Parathyroid adenoma (tissue), 2 donors: ENCODE measurements at regions not wholly inside any gene's neighbourhood (a gene's known extent, or its start where the extent isn't known, plus 50 kb on each side); places are given as distances from the start of the nearest gene placed in this dataset.

Experiments
- H2AFZ ChIP-seq: fragments of 300-600 bp; sonication (generic); one replicate; pipeline ENCODE4 v1.7.0; 2017; ENCODE audit warnings: antibody characterized with exemption, mild to moderate bottlenecking
- H3K27ac ChIP-seq: fragments of 300-600 bp; sonication (generic); one replicate; pipeline ENCODE4 v1.7.0; 2017
- H3K27me3 ChIP-seq: fragments of 300-600 bp; sonication (generic); one replicate; pipeline ENCODE4 v1.7.0; 2017; ENCODE audit warnings: low read length; ENCODE audit not compliant: control insufficient read depth, insufficient read depth
- H3K36me3 ChIP-seq: fragments of 300-600 bp; sonication (generic); one replicate; pipeline ENCODE4 v1.7.0; 2017; ENCODE audit warnings: low read length; ENCODE audit not compliant: control insufficient read depth, insufficient read depth
- H3K4me1 ChIP-seq: fragments of 300-600 bp; sonication (generic); one replicate; pipeline ENCODE4 v1.7.0; 2017; ENCODE audit warnings: control low read depth
- H3K4me2 ChIP-seq: fragments of 300-600 bp; sonication (generic); one replicate; pipeline ENCODE4 v1.7.0; 2017; ENCODE audit warnings: low read length
- H3K4me3 ChIP-seq: fragments of 300-600 bp; sonication (generic); one replicate; pipeline ENCODE4 v1.7.0; 2017; ENCODE audit warnings: low read depth, low read length
- H3K79me2 ChIP-seq: fragments of 300-600 bp; sonication (generic); one replicate; pipeline ENCODE4 v1.7.0; 2017; ENCODE audit warnings: control low read depth
- H3K9ac ChIP-seq: fragments of 300-600 bp; sonication (generic); one replicate; pipeline ENCODE4 v1.7.0; 2017; ENCODE audit warnings: mild to moderate bottlenecking
- H3K9me3 ChIP-seq: fragments of 300-600 bp; sonication (generic); one replicate; pipeline ENCODE4 v1.7.0; 2017; ENCODE audit warnings: low read length; ENCODE audit not compliant: control insufficient read depth
- CTCF ChIP-seq: fragments of 300-600 bp; sonication (generic); IDR thresholded peaks from one replicate; pipeline ENCODE4 v1.7.0; 2017; ENCODE audit warnings: antibody characterized with exemption, mild to moderate bottlenecking
- donor health status: primary hyperparathyroidism.

- H3K36me3 ChIP-seq = no peaks in the 10 kb centered on the region
- no peaks in the 10 kb centered on the region for H3K9me3 ChIP-seq
- no peak for TF ChIP-seq CTCF
- no peak overlapping the region for H3K27ac ChIP-seq
- no peaks in the 10 kb centered on the region for H3K79me2 ChIP-seq
- no peak overlapping the region for H3K4me2 ChIP-seq
- H2AFZ ChIP-seq = no peak overlapping the region
- no peaks in the 10 kb centered on the region for H3K27me3 ChIP-seq
- H3K4me3 ChIP-seq = no peak overlapping the region
- no peak overlapping the region for H3K9ac ChIP-seq
- no peaks in the 10 kb centered on the region for H3K4me1 ChIP-seq
Measured at GRCh38 chr18:60676815-60677214, 304.2 kb upstream of the MC4R start.

GRCh38 chr18:60684843-60685513 is 312.4 kb upstream of the MC4R start:
- no peak overlapping the region for H2AFZ ChIP-seq
- no peaks in the 10 kb centered on the region for H3K9me3 ChIP-seq
- no peaks in the 10 kb centered on the region for H3K36me3 ChIP-seq
- TF ChIP-seq CTCF = peak; percentile 13
- no peaks in the 10 kb centered on the region for H3K27me3 ChIP-seq
- no peak overlapping the region for H3K27ac ChIP-seq
- no peaks in the 10 kb centered on the region for H3K79me2 ChIP-seq
- H3K4me2 ChIP-seq = no peak overlapping the region
- H3K4me1 ChIP-seq = no peaks in the 10 kb centered on the region
- no peak overlapping the region for H3K4me3 ChIP-seq
- H3K9ac ChIP-seq = no peak overlapping the region

GRCh38 chr18:60686142-60686541 is 313.6 kb upstream of the MC4R start:
- no peaks in the 10 kb centered on the region for H3K36me3 ChIP-seq
- H3K9ac ChIP-seq = no peak overlapping the region
- H3K27me3 ChIP-seq = no peaks in the 10 kb centered on the region
- no peaks in the 10 kb centered on the region for H3K79me2 ChIP-seq
- H3K4me1 ChIP-seq = no peaks in the 10 kb centered on the region
- H3K4me3 ChIP-seq = no peak overlapping the region
- H3K9me3 ChIP-seq = no peaks in the 10 kb centered on the region
- no peak overlapping the region for H2AFZ ChIP-seq
- no peak for TF ChIP-seq CTCF
- no peak overlapping the region for H3K27ac ChIP-seq
- H3K4me2 ChIP-seq = no peak overlapping the region

GRCh38 chr18:60691061-60691460 is 318.5 kb upstream of the MC4R start:
- no peaks in the 10 kb centered on the region for H3K4me1 ChIP-seq
- H3K27ac ChIP-seq = no peak overlapping the region

More at GRCh38 chr18:60691061-60691460, 318.5 kb upstream of the MC4R start:
- Histone ChIP-seq H3K4me2 (no peak overlapping the region), H3K27me3 (no peaks in the 10 kb centered on the region), H3K36me3 (no peaks in the 10 kb centered on the region), H3K9me3 (no peaks in the 10 kb centered on the region), H3K9ac (no peak overlapping the region), H3K4me3 (no peak overlapping the region), H3K79me2 (no peaks in the 10 kb centered on the region), H2AFZ (no peak overlapping the region)
- TF ChIP-seq CTCF = no peak
